ENCODE measurements at regions not wholly inside any gene's neighbourhood (a gene's known extent, or its start where the extent isn't known, plus 50 kb on each side); places are given as distances from the start of the nearest gene placed in this dataset.

GRCh38 chr10:1829712-1830111, 92.4 kb upstream of the ADARB2 start:
- Histone ChIP-seq H3K4me3 (ENCODE audit: low read length) (no peak overlapping the region), H3K9me3 (ENCODE audit: control insufficient read depth in 1 of 2, insufficient read depth in 1 of 2, low read length in 2 of 2) (peaks cover 0 to 8% of the 10 kb centered on the region in 2 experiments), H3K27ac (ENCODE audit: low read depth in 1 of 2, low read length in 2 of 2) (no peak overlapping the region), H3K36me3 (ENCODE audit: insufficient read depth, low read length) (no peaks in the 10 kb centered on the region), H3K27me3 (ENCODE audit: control insufficient read depth in 1 of 2, insufficient read depth in 2 of 2, low read length in 2 of 2) (no peaks in the 10 kb centered on the region), H3K4me1 (ENCODE audit: insufficient read depth, low read length) (no peaks in the 10 kb centered on the region)
- ATAC-seq (ENCODE audit: poor library complexity) (no peak), DNase-seq (no peak)
- no peak overlapping the region for H3K27ac Mint-ChIP-seq
- H3K9me3 Mint-ChIP-seq, result no peaks in the 10 kb centered on the region
- no peaks in the 10 kb centered on the region for H3K36me3 Mint-ChIP-seq (ENCODE audit: low read depth)
- no peaks in the 10 kb centered on the region for H3K27me3 Mint-ChIP-seq
- intact Hi-C loops (cut with DNase I, micrococcal nuclease), result no loop called here
- no peaks in the 10 kb centered on the region for H3K4me1 Mint-ChIP-seq (ENCODE audit: low read depth)
- no peak for TF ChIP-seq CTCF (IDR thresholded peaks at IDR 0.05)
- ChIA-PET POLR2A (no interaction called here), CTCF (no interaction called here)
- H3K4me3 Mint-ChIP-seq, result no peak overlapping the region

GRCh38 chr10:1824928-1825327, 87.6 kb upstream of the ADARB2 start:
- intact Hi-C loops (cut with DNase I, micrococcal nuclease), result no loop called here
- ChIA-PET POLR2A (no interaction called here), CTCF (no interaction called here)
- no peaks in the 10 kb centered on the region for H3K4me1 ChIP-seq (ENCODE audit: insufficient read depth, low read length)
- H3K27me3 ChIP-seq (ENCODE audit: control insufficient read depth in 1 of 2, insufficient read depth in 2 of 2, low read length in 2 of 2), result no peaks in the 10 kb centered on the region
- Mint-ChIP-seq H3K4me3 (no peak overlapping the region), H3K36me3 (ENCODE audit: low read depth) (no peaks in the 10 kb centered on the region), H3K27ac (no peak overlapping the region), H3K27me3 (no peaks in the 10 kb centered on the region), H3K4me1 (ENCODE audit: low read depth) (no peaks in the 10 kb centered on the region), H3K9me3 (peaks cover 4% of the 10 kb centered on the region)
- H3K9me3 ChIP-seq (ENCODE audit: control insufficient read depth in 1 of 2, insufficient read depth in 1 of 2, low read length in 2 of 2), result peaks cover 0 to 3% of the 10 kb centered on the region in 2 experiments
- ATAC-seq (ENCODE audit: poor library complexity), result no peak
- TF ChIP-seq CTCF (IDR thresholded peaks at IDR 0.05), result no peak
- DNase-seq, result no peak
- H3K36me3 ChIP-seq (ENCODE audit: insufficient read depth, low read length), result no peaks in the 10 kb centered on the region
- no peak overlapping the region for H3K4me3 ChIP-seq (ENCODE audit: low read length)
- H3K27ac ChIP-seq (ENCODE audit: low read depth in 1 of 2, low read length in 2 of 2), result no peak overlapping the region

GRCh38 chr10:1814556-1814955, 77.2 kb upstream of the ADARB2 start:
- Mint-ChIP-seq H3K27me3 (no peaks in the 10 kb centered on the region), H3K27ac (no peak overlapping the region), H3K4me3 (no peak overlapping the region), H3K9me3 (peaks cover 5% of the 10 kb centered on the region), H3K4me1 (ENCODE audit: low read depth) (no peaks in the 10 kb centered on the region), H3K36me3 (ENCODE audit: low read depth) (no peaks in the 10 kb centered on the region)
- H3K36me3 ChIP-seq (ENCODE audit: insufficient read depth, low read length), result no peaks in the 10 kb centered on the region
- no peak for TF ChIP-seq CTCF (IDR thresholded peaks at IDR 0.05)
- H3K4me1 ChIP-seq (ENCODE audit: insufficient read depth, low read length), result no peaks in the 10 kb centered on the region
- POLR2A ChIA-PET, result no interaction called here
- no peak overlapping the region for H3K27ac ChIP-seq (ENCODE audit: low read depth in 1 of 2, low read length in 2 of 2)
- H3K4me3 ChIP-seq (ENCODE audit: low read length), result no peak overlapping the region
- intact Hi-C loops (cut with DNase I, micrococcal nuclease), result no loop called here
- H3K9me3 ChIP-seq (ENCODE audit: control insufficient read depth in 1 of 2, insufficient read depth in 1 of 2, low read length in 2 of 2), result peaks cover 0 to 11% of the 10 kb centered on the region in 2 experiments
- CTCF ChIA-PET, result no interaction called here
- DNase-seq (no peak), ATAC-seq (ENCODE audit: poor library complexity) (no peak)
- H3K27me3 ChIP-seq (ENCODE audit: control insufficient read depth in 1 of 2, insufficient read depth in 2 of 2, low read length in 2 of 2), result no peaks in the 10 kb centered on the region
